K562 (cell line): ENCODE measurements at regions not wholly inside any gene's neighbourhood (a gene's known extent, or its start where the extent isn't known, plus 50 kb on each side); places are given as distances from the start of the nearest gene placed in this dataset.

Source experiments
- CC2D1A ChIP-seq: fragments of 450-650 bp; IDR thresholded peaks from 2 replicates; pipeline ENCODE4 v1.6.1; 2017; ENCODE audit warnings: mild to moderate bottlenecking
- CSDE1 ChIP-seq, 2 experiments: fragments of 450-650 bp; IDR thresholded peaks; 2 replicates each; pipeline ENCODE4 v1.6.1; 2016; ENCODE audit warnings: mild to moderate bottlenecking in 1 of 2
- HCFC1 ChIP-seq: IDR thresholded peaks from 2 replicates; pipeline ENCODE4 v1.6.1; 2012; ENCODE audit warnings: low read depth, low read length, improper control_type of control experiment
- SOX6 ChIP-seq: fragments of 450-650 bp; IDR thresholded peaks from 2 replicates; pipeline ENCODE4 v1.6.1; 2014; ENCODE audit warnings: mild to moderate bottlenecking
- ZC3H4 ChIP-seq: sonication (generic); formaldehyde crosslinking; IDR thresholded peaks from 2 replicates; pipeline ENCODE4 v1.9.0; 2021; ENCODE audit warnings: missing genetic modification reagents, borderline replicate concordance
- ZNF274 ChIP-seq: IDR thresholded peaks from 2 replicates; pipeline ENCODE4 v1.6.1; 2011; ENCODE audit warnings: low read depth, mild to moderate bottlenecking, low read length, moderate library complexity, borderline replicate concordance
- TF ChIP-seq, protein P1 (sequence below): sonication (generic); formaldehyde crosslinking; IDR thresholded peaks from 2 replicates; pipeline ENCODE4 v1.8.0; 2022; ENCODE audit warnings: missing genetic modification reagents, mild to moderate bottlenecking, moderate library complexity, borderline replicate concordance
- TF ChIP-seq, protein P2 (sequence below): sonication (generic); formaldehyde crosslinking; IDR thresholded peaks from 2 replicates; pipeline ENCODE4 v1.4.0; 2020; ENCODE audit warnings: mild to moderate bottlenecking, missing genetic modification reagents
- TF ChIP-seq, protein P3 (sequence below), 2 experiments: fragments of 250-450 bp in 1 of 2; fragments of 450-650 bp in 1 of 2; sonication (Bioruptor Pico) in 1 of 2; IDR thresholded peaks; 2 replicates each; pipeline versions ENCODE4 v1.6.1 to v1.8.0; 2016 to 2021; ENCODE audit warnings: mild to moderate bottlenecking in 2 of 2, moderate library complexity in 2 of 2, missing compliant biosample characterization in 1 of 2, missing genetic modification characterization in 1 of 2
- TF ChIP-seq, protein P4 (sequence below): fragments of 150-350 bp; IDR thresholded peaks from 2 replicates; pipeline ENCODE4 v1.6.1; 2014; ENCODE audit warnings: low read depth, mild to moderate bottlenecking, low read length, borderline replicate concordance

DNA sequence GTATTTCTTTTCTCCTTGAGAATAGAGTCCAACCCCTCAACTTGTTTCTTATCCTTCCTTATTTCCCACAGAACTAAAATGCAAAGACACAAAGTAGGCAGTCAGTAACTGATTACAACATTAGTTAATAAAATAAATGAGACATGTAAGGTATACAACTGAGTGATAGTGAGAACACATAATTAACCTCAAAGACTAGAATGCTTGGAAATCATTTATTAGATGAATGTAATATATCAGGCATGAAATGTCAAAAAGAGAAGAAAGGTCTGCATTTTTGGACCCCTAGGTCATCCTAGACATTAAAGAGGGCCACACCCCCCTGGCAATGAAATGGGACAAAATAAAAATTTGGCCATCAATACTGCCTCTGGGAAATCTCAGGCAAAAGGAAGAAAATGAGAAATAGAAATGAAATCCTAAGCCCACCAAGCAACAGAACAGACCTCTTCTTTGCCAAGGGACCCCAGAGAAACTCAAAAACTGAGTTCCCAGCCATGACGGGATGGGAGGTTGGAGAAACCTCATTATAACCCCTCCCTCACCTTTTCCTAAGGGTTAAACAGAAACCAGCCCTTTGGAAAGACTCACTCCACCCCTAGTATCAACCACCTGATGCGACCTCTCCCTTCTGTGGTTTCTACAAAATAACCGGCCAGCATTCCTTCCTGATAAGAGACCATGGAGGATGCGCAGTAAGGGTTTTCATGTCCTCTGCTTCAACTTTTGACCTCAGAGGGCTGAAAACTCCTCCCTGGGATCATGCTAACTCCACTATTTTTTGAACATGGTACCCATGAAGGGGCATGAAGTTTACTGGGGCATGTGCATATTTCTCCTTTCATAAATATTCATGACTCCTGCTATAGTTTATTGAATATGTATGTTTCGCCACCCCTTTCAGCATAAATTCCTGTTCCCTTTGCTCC, 90.0 kb upstream of the EXOC1L start (continued):
- TF ChIP-seq, protein P1, sequence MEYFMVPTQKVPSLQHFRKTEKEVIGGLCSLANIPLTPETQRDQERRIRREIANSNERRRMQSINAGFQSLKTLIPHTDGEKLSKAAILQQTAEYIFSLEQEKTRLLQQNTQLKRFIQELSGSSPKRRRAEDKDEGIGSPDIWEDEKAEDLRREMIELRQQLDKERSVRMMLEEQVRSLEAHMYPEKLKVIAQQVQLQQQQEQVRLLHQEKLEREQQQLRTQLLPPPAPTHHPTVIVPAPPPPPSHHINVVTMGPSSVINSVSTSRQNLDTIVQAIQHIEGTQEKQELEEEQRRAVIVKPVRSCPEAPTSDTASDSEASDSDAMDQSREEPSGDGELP (CRISPR knock-in tag), result peak; percentile 49; the same call in 1 of the 2 replicates
- TF ChIP-seq ZC3H4 (CRISPR knock-in tag) (no peak), SOX6 (peak; percentile 85), ZNF274 (no peak), CC2D1A (peak; percentile 74), CSDE1 (IDR thresholded peaks at IDR 0.05) (no peak), HCFC1 (no peak)
- TF ChIP-seq, protein P2, sequence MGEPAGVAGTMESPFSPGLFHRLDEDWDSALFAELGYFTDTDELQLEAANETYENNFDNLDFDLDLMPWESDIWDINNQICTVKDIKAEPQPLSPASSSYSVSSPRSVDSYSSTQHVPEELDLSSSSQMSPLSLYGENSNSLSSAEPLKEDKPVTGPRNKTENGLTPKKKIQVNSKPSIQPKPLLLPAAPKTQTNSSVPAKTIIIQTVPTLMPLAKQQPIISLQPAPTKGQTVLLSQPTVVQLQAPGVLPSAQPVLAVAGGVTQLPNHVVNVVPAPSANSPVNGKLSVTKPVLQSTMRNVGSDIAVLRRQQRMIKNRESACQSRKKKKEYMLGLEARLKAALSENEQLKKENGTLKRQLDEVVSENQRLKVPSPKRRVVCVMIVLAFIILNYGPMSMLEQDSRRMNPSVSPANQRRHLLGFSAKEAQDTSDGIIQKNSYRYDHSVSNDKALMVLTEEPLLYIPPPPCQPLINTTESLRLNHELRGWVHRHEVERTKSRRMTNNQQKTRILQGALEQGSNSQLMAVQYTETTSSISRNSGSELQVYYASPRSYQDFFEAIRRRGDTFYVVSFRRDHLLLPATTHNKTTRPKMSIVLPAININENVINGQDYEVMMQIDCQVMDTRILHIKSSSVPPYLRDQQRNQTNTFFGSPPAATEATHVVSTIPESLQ, result no peak
- TF ChIP-seq, protein P3, sequence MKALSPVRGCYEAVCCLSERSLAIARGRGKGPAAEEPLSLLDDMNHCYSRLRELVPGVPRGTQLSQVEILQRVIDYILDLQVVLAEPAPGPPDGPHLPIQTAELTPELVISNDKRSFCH (CRISPR knock-in tag; IDR thresholded peaks at IDR 0.05), result no peak
- TF ChIP-seq, protein P3 (tag; IDR thresholded peaks at IDR 0.05), result 0 out of 2 replicates have a peak, but pooled peaks have one; percentile 15
- TF ChIP-seq, protein P4, sequence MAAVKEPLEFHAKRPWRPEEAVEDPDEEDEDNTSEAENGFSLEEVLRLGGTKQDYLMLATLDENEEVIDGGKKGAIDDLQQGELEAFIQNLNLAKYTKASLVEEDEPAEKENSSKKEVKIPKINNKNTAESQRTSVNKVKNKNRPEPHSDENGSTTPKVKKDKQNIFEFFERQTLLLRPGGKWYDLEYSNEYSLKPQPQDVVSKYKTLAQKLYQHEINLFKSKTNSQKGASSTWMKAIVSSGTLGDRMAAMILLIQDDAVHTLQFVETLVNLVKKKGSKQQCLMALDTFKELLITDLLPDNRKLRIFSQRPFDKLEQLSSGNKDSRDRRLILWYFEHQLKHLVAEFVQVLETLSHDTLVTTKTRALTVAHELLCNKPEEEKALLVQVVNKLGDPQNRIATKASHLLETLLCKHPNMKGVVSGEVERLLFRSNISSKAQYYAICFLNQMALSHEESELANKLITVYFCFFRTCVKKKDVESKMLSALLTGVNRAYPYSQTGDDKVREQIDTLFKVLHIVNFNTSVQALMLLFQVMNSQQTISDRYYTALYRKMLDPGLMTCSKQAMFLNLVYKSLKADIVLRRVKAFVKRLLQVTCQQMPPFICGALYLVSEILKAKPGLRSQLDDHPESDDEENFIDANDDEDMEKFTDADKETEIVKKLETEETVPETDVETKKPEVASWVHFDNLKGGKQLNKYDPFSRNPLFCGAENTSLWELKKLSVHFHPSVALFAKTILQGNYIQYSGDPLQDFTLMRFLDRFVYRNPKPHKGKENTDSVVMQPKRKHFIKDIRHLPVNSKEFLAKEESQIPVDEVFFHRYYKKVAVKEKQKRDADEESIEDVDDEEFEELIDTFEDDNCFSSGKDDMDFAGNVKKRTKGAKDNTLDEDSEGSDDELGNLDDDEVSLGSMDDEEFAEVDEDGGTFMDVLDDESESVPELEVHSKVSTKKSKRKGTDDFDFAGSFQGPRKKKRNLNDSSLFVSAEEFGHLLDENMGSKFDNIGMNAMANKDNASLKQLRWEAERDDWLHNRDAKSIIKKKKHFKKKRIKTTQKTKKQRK, result no peak
